Muscle of leg (tissue), 3 donors: ENCODE measurements at regions not wholly inside any gene's neighbourhood (a gene's known extent, or its start where the extent isn't known, plus 50 kb on each side); places are given as distances from the start of the nearest gene placed in this dataset.
"Not testable (repeated sequence)": the region's sequence is repeated elsewhere in the genome, so short reads cannot be mapped to it uniquely, and the experiment has no call there.

Experiments used
- DNase-seq: peaks from one replicate; pipeline ENCODE4 v3.0.0; 2013
- H3K27ac ChIP-seq: one replicate; pipeline ENCODE4 v1.5.1; 2013; ENCODE audit warnings: mild to moderate bottlenecking, low read length, control low read depth
- H3K27me3 ChIP-seq: one replicate; pipeline ENCODE4 v1.6.1; 2013; ENCODE audit warnings: low read length; ENCODE audit not compliant: control insufficient read depth, insufficient read depth
- H3K36me3 ChIP-seq: one replicate; pipeline ENCODE4 v1.6.1; 2013; ENCODE audit warnings: low read length; ENCODE audit not compliant: control insufficient read depth, insufficient read depth
- H3K4me1 ChIP-seq: one replicate; pipeline ENCODE4 v1.6.1; 2013; ENCODE audit warnings: low read length; ENCODE audit not compliant: control insufficient read depth, insufficient read depth
- H3K4me3 ChIP-seq: one replicate; pipeline ENCODE4 v1.5.1; 2013; ENCODE audit warnings: low read length, control low read depth
- H3K9me3 ChIP-seq: replicated peaks from 2 replicates; pipeline ENCODE4 v1.6.1; 2013; ENCODE audit warnings: low read depth, low read length; ENCODE audit not compliant: control insufficient read depth
- WGBS: methylation state at CpG from one replicate; pipeline ENCODE4 v1.1.5; 2013; ENCODE audit warnings: missing lambda C conversion rate; ENCODE audit not compliant: insufficient coverage; 5-methylcytosine and 5-hydroxymethylcytosine counted together

- WGBS, result 23% methylated on average over 8 of the region's 14 CpGs
- Histone ChIP-seq H3K27ac (no peak overlapping the region), H3K4me3 (no peak overlapping the region), H3K9me3 (no peaks in the 10 kb centered on the region), H3K36me3 (no peaks in the 10 kb centered on the region), H3K27me3 (peaks cover 8% of the 10 kb centered on the region), H3K4me1 (no peaks in the 10 kb centered on the region)
- DNase-seq, result no peak
Observed at GRCh38 chr19:34066007-34066643, 106.2 kb upstream of the LSM14A start.

- no peak overlapping the region for H3K27ac ChIP-seq
- H3K9me3 ChIP-seq, result no peaks in the 10 kb centered on the region
- H3K36me3 ChIP-seq, result no peaks in the 10 kb centered on the region
- H3K4me1 ChIP-seq, result no peaks in the 10 kb centered on the region
- no peak overlapping the region for H3K4me3 ChIP-seq
- no peak for DNase-seq
- 61% methylated on average over 3 of the region's 7 CpGs for WGBS
- peaks cover 8% of the 10 kb centered on the region for H3K27me3 ChIP-seq
Observed at GRCh38 chr19:34067861-34068271, 104.4 kb upstream of the LSM14A start.

GRCh38 chr19:34075661-34076091 is 96.6 kb upstream of the LSM14A start:
- no peak overlapping the region for H3K4me3 ChIP-seq
- no CpG with 5 or more reads among the region's 3 CpGs for WGBS

GRCh38 chr19:34082289-34083077 is 89.8 kb upstream of the LSM14A start:
- Histone ChIP-seq H3K27me3 (no peaks in the 10 kb centered on the region), H3K4me1 (no peaks in the 10 kb centered on the region), H3K4me3 (no peak overlapping the region), H3K36me3 (no peaks in the 10 kb centered on the region), H3K9me3 (no peaks in the 10 kb centered on the region), H3K27ac (no peak overlapping the region)
- no peak for DNase-seq
- WGBS, result 33% methylated on average over 3 of the region's 10 CpGs

More at GRCh38 chr19:34075661-34076091, 96.6 kb upstream of the LSM14A start:
- H3K27ac ChIP-seq, result no peak overlapping the region
- no peaks in the 10 kb centered on the region for H3K36me3 ChIP-seq
- H3K27me3 ChIP-seq, result no peaks in the 10 kb centered on the region
- H3K4me1 ChIP-seq, result no peaks in the 10 kb centered on the region
- DNase-seq, result no peak
- H3K9me3 ChIP-seq, result no peaks in the 10 kb centered on the region

- H3K27ac ChIP-seq, result no peak overlapping the region
- H3K4me1 ChIP-seq, result no peaks in the 10 kb centered on the region
- no peaks in the 10 kb centered on the region for H3K36me3 ChIP-seq
- no peaks in the 10 kb centered on the region for H3K27me3 ChIP-seq
- no CpG with 5 or more reads among the region's 3 CpGs for WGBS
- DNase-seq, result no peak
- no peak overlapping the region for H3K4me3 ChIP-seq
- no peaks in the 10 kb centered on the region for H3K9me3 ChIP-seq
Observed at GRCh38 chr19:34084396-34085145, 87.7 kb upstream of the LSM14A start.

- Histone ChIP-seq H3K4me3 (no peak overlapping the region), H3K9me3 (no peaks in the 10 kb centered on the region), H3K36me3 (no peaks in the 10 kb centered on the region), H3K27ac (no peak overlapping the region), H3K4me1 (no peaks in the 10 kb centered on the region), H3K27me3 (no peaks in the 10 kb centered on the region)
- no peak for DNase-seq
- 22% methylated on average over 2 of the region's 3 CpGs for WGBS
Observed at GRCh38 chr19:34085336-34085735, 87.0 kb upstream of the LSM14A start.

- Histone ChIP-seq H3K27ac (no peak overlapping the region), H3K27me3 (no peaks in the 10 kb centered on the region), H3K9me3 (no peaks in the 10 kb centered on the region), H3K4me3 (no peak overlapping the region), H3K4me1 (no peaks in the 10 kb centered on the region), H3K36me3 (no peaks in the 10 kb centered on the region)
- no peak for DNase-seq
Observed at GRCh38 chr19:34088292-34088691, 84.0 kb upstream of the LSM14A start.

- Histone ChIP-seq H3K36me3 (no peaks in the 10 kb centered on the region), H3K4me3 (no peak overlapping the region), H3K27me3 (no peaks in the 10 kb centered on the region), H3K27ac (no peak overlapping the region), H3K9me3 (no peaks in the 10 kb centered on the region), H3K4me1 (no peaks in the 10 kb centered on the region)
- 85% methylated on average over 4 of the region's 5 CpGs for WGBS
- no peak for DNase-seq
Observed at GRCh38 chr19:34089566-34089965, 82.7 kb upstream of the LSM14A start.

- H3K36me3 ChIP-seq, result no peaks in the 10 kb centered on the region
- DNase-seq, result no peak
- no peaks in the 10 kb centered on the region for H3K27me3 ChIP-seq
- H3K9me3 ChIP-seq, result no peaks in the 10 kb centered on the region
- H3K4me1 ChIP-seq, result no peaks in the 10 kb centered on the region
- H3K27ac ChIP-seq, result no peak overlapping the region
- WGBS, result no CpG with 5 or more reads among the region's 3 CpGs
- H3K4me3 ChIP-seq, result no peak overlapping the region
Observed at GRCh38 chr19:34094960-34095359, 77.3 kb upstream of the LSM14A start.

- DNase-seq, H3K27me3 ChIP-seq: not testable (repeated sequence)
- WGBS, result no CpG with 5 or more reads among the region's 5 CpGs
Observed at GRCh38 chr19:34095411-34095810, 76.9 kb upstream of the LSM14A start.

More at GRCh38 chr19:34095411-34095810, 76.9 kb upstream of the LSM14A start:
- H3K4me3 ChIP-seq, H3K36me3 ChIP-seq, H3K4me1 ChIP-seq, H3K9me3 ChIP-seq, H3K27ac ChIP-seq: not testable (repeated sequence)
